ENCODE measurements at regions not wholly inside any gene's neighbourhood (a gene's known extent, or its start where the extent isn't known, plus 50 kb on each side); places are given as distances from the start of the nearest gene placed in this dataset.

DNA sequence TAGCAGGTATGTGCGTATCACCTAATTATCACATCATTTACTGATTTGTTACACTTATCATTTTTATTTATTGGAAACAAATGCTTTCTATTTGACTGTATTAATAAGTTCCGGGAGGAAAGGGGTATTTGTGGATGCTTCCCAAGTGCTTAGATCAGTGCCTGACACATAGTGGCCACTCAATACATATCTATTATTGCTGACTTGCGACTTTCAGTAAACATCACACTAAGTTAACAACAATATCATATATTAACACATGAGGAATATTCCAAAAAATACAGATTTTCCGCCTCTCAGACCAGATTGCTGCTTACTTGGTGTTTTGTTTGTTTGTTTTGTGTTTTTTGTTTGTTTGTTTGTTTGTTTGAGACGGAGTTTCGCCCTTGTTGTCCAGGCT, 52.6 kb upstream of the ZFP42 start:
- TF ChIP-seq, protein P1, sequence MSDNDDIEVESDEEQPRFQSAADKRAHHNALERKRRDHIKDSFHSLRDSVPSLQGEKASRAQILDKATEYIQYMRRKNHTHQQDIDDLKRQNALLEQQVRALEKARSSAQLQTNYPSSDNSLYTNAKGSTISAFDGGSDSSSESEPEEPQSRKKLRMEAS (IDR thresholded peaks at IDR 0.05) = no peak
- TF ChIP-seq ZBTB7A (IDR thresholded peaks at IDR 0.05; ENCODE audit: low read depth) = no peak
- TF ChIP-seq TAF1 (IDR thresholded peaks at IDR 0.05; ENCODE audit: low read depth) = no peak
- no peak for TF ChIP-seq EP300 (IDR thresholded peaks at IDR 0.05; ENCODE audit: borderline replicate concordance)
- TF ChIP-seq EGR1 (IDR thresholded peaks at IDR 0.05) = no peak
- no peak for TF ChIP-seq TCF12 (IDR thresholded peaks at IDR 0.05; ENCODE audit: low read depth)
- TF ChIP-seq NFIC (IDR thresholded peaks at IDR 0.05) = no peak
- TF ChIP-seq, protein P2, sequence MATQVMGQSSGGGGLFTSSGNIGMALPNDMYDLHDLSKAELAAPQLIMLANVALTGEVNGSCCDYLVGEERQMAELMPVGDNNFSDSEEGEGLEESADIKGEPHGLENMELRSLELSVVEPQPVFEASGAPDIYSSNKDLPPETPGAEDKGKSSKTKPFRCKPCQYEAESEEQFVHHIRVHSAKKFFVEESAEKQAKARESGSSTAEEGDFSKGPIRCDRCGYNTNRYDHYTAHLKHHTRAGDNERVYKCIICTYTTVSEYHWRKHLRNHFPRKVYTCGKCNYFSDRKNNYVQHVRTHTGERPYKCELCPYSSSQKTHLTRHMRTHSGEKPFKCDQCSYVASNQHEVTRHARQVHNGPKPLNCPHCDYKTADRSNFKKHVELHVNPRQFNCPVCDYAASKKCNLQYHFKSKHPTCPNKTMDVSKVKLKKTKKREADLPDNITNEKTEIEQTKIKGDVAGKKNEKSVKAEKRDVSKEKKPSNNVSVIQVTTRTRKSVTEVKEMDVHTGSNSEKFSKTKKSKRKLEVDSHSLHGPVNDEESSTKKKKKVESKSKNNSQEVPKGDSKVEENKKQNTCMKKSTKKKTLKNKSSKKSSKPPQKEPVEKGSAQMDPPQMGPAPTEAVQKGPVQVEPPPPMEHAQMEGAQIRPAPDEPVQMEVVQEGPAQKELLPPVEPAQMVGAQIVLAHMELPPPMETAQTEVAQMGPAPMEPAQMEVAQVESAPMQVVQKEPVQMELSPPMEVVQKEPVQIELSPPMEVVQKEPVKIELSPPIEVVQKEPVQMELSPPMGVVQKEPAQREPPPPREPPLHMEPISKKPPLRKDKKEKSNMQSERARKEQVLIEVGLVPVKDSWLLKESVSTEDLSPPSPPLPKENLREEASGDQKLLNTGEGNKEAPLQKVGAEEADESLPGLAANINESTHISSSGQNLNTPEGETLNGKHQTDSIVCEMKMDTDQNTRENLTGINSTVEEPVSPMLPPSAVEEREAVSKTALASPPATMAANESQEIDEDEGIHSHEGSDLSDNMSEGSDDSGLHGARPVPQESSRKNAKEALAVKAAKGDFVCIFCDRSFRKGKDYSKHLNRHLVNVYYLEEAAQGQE (IDR thresholded peaks at IDR 0.05; ENCODE audit: low read depth) = no peak
- TF ChIP-seq, protein P3, sequence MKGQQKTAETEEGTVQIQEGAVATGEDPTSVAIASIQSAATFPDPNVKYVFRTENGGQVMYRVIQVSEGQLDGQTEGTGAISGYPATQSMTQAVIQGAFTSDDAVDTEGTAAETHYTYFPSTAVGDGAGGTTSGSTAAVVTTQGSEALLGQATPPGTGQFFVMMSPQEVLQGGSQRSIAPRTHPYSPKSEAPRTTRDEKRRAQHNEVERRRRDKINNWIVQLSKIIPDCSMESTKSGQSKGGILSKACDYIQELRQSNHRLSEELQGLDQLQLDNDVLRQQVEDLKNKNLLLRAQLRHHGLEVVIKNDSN (IDR thresholded peaks at IDR 0.05) = no peak
- no peak for TF ChIP-seq CEBPB (IDR thresholded peaks at IDR 0.05)
- TF ChIP-seq YY1 (IDR thresholded peaks at IDR 0.05; ENCODE audit: low read depth) = no peak
- no peak for TF ChIP-seq RAD21 (IDR thresholded peaks at IDR 0.05; ENCODE audit: low read depth)
- no peak for TF ChIP-seq FOXM1 (IDR thresholded peaks at IDR 0.05; ENCODE audit: borderline replicate concordance, low read depth)
- TF ChIP-seq CREB1 (IDR thresholded peaks at IDR 0.05; ENCODE audit: low read depth) = no peak

Measured in Ishikawa (cell line).